HG02938 (cell line): ENCODE measurements at regions not wholly inside any gene's neighbourhood (a gene's known extent, or its start where the extent isn't known, plus 50 kb on each side); places are given as distances from the start of the nearest gene placed in this dataset.

Experiments
- ATAC-seq: cut with Tn5 transposase; IDR thresholded peaks from one replicate; pipeline ENCODE4 v1.9.1; 2021; ENCODE audit warnings: mild to moderate bottlenecking, moderate library complexity; ENCODE audit not compliant: unreplicated experiment

DNA sequence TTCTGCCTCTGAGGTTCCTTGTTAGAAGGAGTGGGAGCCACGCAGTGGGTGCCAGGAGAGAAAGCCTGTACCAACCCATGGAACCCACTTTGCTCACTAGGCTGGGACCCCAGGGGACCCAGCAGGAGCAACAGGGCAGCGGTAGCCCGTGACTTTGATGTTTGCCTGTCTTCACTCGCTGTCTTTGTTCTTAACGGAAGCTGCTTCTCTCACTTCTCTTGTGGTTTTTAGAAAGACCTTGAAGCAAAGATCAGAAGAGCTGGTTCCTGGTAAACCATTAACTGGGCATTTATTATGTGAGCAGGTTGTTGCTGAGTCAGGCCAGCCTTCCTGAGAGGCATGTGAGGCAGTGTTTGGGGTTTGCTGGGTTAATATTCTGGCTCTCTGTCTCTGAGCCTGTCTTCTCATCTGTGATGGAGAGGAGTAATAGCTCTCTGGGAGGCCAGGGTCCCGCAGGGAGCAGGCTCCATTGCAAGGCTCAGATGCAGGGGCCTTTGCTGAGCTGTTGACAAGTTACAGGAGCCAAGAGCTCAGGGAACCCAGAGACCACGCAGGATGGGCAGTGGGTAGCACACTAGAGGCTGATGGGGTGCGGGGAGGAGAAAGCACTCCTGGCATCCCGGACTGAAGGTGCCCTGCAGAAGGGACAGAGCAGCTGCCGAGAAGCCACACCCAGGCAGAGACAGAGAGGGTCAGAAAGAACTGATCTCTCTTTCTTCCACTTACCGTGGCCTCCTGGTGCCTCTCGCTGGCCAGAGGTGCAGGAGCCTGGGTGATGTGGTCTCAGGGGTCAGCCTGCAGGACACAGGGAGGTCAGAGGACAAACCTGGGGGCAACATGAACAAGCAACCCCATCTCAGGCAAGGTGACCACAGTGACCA, 367.5 kb upstream of the C1orf174 start:
- ATAC-seq: peak; percentile 93

GRCh38 chr1:4268262-4268888, 368.3 kb upstream of the C1orf174 start:
- no peak for ATAC-seq

DNA sequence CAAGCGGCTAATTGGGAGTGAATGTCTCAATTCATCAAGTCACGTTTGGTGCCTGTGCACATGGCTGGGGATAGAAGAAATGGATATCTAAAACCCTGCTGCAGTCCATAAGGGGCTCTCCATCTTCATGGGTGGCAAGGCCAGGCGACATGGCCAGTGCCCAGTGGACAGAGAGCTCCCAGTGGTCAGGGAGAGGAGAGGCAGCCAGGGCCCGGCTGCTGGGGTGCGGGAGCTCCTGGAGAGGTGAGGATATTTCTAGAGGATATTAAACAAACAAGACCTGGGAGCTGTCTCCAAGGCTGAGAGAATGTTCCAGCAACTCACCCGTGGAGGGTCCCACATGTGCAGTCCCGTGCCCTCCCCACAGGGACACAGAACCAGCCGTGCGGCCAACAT, 368.8 kb upstream of the C1orf174 start:
- ATAC-seq: no peak

GRCh38 chr1:4269330-4269729, 369.3 kb upstream of the C1orf174 start:
- ATAC-seq: no peak

GRCh38 chr1:4269952-4270570, 370.0 kb upstream of the C1orf174 start:
- ATAC-seq: no peak

DNA sequence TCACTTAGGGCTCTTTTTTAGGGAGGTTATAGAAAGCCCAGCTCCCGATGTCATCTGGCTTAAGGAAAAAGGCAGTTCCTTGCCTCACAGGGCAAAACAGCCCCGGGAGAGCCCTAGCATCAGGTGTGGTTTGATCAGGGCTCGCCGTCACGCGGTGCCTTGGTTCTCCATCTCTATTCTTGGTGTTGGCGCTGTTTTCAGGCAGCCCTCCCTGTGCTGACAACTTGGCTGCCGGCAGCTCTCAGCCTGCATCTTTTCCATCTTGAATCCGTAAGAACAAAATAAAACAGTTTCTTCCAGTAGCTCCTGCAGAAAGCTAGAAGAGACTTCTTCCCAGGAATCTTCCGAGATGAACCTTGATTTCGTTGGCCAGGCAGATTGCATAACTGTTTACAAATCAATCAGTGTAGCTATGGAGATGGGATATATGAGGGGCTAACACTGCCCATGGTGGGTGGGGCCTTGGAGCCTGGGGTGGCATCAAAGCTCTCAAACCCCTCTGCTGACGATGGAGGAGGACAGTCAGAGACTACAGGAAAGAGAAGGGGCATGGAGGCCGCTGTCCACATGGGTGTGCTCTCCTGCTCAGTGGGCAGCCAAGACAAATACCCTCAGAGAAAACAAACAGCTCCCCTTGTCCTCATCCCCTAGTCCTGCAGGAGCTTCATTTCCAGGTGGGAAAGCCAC, 370.7 kb upstream of the C1orf174 start:
- ATAC-seq: no peak

DNA sequence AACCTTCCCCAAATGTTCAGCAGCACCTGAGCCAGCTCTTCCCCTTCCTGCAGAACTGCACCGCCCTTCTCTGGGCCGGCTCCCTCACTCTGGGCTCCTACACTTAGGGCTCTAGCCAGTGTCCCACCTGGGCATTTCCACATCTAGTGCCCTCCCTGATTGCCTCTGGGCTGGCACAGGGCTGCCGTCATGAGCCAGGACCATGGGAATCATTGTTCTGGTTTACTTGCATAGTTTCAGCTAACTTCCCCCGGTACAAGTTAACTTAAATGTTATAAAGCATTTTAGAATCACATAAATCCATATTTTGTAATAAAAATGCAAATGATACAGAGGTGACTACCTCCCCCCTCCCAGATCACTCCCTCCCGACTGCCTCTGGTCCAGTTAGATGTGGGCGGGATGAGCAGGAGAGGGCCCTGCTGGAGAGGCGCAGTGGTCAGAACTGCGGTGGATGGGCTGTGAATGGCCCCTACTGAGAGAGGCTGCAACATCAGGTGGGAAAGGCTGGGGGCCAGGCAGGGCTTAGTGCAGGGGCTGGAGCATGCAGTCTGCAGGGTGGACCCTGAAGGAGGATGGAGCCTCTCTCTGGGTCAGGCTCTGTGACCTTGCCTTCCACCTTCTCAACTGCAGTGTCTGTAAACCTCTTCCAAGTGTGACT, 371.4 kb upstream of the C1orf174 start:
- ATAC-seq: no peak

DNA sequence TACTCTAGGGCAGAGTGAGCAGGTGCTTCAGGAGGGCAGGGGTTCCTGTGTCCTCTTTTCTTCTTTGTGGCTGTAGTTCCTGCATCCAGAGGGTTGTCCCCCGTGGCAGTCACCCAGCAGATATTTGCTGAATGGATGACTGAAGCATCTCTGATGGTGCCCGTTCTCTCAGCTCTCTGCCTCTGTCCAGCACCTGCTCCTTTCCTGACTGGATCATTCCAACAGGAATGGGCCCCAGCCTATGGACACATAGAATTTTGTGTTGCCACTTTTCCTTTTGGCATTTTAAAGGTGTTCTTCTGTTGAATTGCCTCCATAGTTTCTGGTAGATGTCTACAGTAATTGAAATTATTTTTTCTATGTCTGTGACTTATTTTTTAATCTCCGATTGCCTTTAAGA, 372.5 kb upstream of the C1orf174 start:
- ATAC-seq: no peak

DNA sequence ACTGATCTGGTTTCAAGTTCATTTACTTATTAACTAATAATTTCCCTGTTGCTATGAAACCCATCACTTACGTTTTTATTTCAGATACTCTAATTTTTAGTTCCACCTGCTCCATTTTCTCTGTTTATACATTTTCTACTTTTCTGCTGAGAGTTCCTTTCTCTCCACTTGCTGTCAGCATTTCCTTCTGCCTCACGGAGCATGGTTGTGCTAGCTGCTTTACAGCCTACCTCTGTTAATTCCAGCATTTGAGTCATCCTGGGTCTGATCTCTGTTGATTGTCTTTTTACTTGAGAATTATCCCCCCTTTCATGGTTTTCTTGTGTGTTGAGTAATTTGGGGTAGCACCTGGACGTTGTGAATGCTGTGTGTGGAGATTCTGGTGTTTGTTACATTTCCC, 373.2 kb upstream of the C1orf174 start:
- ATAC-seq: no peak

GRCh38 chr1:4273747-4274146, 373.7 kb upstream of the C1orf174 start:
- no peak for ATAC-seq

- ATAC-seq: no peak
Observed at GRCh38 chr1:4275083-4275482, 375.0 kb upstream of the C1orf174 start.

- no peak for ATAC-seq
Observed at GRCh38 chr1:4276238-4276637, 376.2 kb upstream of the C1orf174 start.

- no peak for ATAC-seq
Observed at GRCh38 chr1:4277598-4277997, 376.8 kb upstream of the AJAP1 start.

DNA sequence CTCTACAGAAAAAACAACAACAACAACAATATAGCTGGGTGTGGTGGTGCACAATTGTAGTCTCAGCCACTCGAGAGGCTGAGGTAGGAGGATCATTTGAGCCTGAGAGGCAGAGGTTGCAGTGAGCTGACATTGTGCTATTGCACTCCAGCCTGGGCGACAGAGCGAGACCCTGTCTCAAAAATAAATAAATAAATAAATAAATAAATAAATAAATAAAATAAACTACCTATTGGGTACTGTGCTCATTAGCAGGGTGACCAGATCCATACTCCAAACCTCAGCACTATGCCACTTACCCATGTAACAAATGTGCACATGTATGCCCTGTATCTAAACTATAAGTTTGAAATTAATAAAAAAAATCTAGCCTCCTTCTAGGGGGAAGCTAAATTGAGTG, 369.4 kb upstream of the AJAP1 start:
- no peak for ATAC-seq

DNA sequence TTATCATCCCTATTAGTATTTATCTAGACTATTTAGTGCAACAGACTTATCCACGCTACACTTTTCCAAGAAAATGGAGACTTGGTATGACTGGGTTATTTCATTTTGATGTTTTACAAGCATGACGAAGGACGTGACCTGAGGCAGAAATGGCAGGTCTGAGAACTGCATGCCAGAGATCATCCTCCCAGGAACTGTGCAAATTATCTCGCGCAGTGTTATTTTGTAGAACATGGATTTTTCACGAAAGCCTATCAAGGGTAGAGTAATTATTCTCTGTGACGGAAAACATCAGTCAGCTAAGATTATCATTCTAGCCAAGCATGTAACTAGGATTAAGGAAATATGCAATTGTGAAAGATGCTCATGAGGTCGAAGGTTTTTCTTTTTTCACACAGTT, 361.5 kb upstream of the AJAP1 start:
- no peak for ATAC-seq

DNA sequence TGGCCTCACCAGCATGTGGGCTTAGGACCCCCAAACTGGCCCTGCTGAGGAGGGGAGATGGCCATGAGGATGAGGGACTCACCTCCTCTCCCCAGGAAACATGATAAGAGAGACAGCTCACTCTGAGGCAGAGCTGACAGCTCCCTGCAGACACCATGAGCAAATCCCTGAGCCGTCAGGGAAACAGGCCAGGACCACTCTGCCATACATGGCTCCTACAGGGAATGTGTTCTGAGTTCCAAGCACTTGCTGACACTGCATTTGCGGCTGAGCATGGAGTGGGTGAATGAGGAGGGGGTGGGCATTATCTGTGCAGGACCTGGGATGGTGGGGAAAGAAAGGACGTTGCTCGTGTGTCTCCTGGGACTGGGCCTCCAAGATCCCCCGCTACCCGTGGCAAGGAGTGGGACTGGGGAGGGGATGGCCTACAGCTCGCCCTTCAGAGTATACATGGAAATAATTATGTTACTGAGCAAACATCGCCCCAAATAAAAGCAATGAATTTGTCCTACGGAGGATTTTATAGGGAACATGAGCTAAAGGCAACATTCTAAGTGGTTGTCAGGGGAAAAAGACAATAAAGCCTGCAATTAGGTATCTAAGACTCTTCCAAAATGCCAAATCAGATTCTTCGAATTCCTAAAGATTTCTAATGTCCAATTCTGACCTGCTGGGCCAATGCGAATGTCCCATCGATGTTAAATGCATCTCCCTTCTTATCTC, 355.9 kb upstream of the AJAP1 start:
- ATAC-seq: no peak

- ATAC-seq: no peak
Observed at GRCh38 chr1:4301007-4301406, 353.4 kb upstream of the AJAP1 start.

GRCh38 chr1:4303303-4303702, 351.1 kb upstream of the AJAP1 start:
- no peak for ATAC-seq

- no peak for ATAC-seq
Observed at GRCh38 chr1:4305526-4306301, 348.7 kb upstream of the AJAP1 start.
